ENCODE measurements at regions not wholly inside any gene's neighbourhood (a gene's known extent, or its start where the extent isn't known, plus 50 kb on each side); places are given as distances from the start of the nearest gene placed in this dataset.

DNA sequence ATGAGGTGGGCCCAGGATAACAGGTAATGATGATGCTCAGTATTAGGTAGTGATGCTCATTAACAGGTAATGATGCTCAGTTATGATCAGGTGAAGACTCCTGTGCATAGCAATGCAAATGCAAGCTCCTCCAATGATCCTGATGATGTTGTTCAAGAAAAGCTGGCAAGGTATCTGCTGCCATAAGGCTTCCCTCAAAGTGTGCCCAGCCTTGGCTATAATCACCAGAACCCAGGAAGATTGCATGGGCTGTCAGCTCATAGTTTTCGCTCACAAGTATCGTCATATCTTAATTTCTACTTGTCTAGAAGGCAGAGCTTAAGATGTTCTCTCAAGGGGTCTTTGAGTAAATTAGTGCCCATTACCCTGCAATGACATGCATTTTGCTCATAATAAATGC lies 366.2 kb upstream of the CLNK start:
- Mint-ChIP-seq H3K27me3 (ENCODE audit: low read depth) (no peaks in the 10 kb centered on the region), H3K27ac (no peak overlapping the region), H3K9me3 (no peaks in the 10 kb centered on the region), H3K4me3 (ENCODE audit: low read depth) (no peak overlapping the region), H3K36me3 (ENCODE audit: low read depth) (no peaks in the 10 kb centered on the region), H3K4me1 (ENCODE audit: low read depth) (no peaks in the 10 kb centered on the region)
- intact Hi-C loops (cut with micrococcal nuclease), result no loop called here
- DNase-seq (ENCODE audit: low spot score), result no peak

DNA sequence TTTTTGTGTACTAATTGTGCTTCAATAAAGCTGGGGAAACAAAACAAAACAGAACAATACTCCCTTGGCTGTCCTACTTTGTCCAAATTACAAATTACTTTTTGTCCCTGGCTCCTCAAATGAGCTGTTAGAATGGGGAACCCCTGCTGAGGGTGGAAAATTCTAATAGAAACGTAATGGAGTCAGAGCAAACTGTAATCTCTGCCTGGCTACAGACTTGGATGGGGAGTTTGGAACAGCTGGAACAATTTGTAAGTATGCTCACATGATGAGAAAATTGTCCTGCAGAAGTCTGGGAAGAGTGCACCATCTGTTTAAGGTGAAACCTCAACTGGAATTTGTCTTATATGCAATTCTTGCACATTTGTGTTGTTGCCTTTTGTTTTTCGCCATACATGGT lies 364.4 kb upstream of the CLNK start:
- Mint-ChIP-seq H3K27me3 (ENCODE audit: low read depth) (no peaks in the 10 kb centered on the region), H3K4me1 (ENCODE audit: low read depth) (no peaks in the 10 kb centered on the region), H3K9me3 (no peaks in the 10 kb centered on the region), H3K36me3 (ENCODE audit: low read depth) (no peaks in the 10 kb centered on the region), H3K27ac (no peak overlapping the region), H3K4me3 (ENCODE audit: low read depth) (no peak overlapping the region)
- intact Hi-C loops (cut with micrococcal nuclease), result no loop called here
- no peak for DNase-seq (ENCODE audit: low spot score)

DNA sequence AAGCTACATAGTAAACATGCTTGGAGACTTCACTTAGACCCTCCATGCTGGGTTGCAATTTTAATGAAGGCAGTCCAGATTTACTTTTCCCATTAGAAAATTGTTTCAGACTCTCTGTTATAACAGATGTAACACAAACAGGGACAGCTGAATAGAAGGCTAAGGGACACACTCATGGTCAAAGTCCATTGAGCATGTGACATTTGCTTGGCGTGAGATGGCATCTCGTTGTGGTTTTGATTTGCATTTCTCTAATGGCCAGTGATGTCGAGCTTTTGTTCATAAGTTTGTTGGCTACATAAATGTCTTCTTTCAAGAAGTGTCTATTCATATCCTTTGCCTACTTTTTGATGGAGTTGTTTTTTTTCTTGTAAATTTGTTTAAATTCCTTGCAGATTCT lies 358.2 kb upstream of the CLNK start:
- intact Hi-C loops (cut with micrococcal nuclease), result no loop called here
- Mint-ChIP-seq H3K27ac (no peak overlapping the region), H3K36me3 (ENCODE audit: low read depth) (no peaks in the 10 kb centered on the region), H3K9me3 (no peaks in the 10 kb centered on the region), H3K27me3 (ENCODE audit: low read depth) (no peaks in the 10 kb centered on the region), H3K4me3 (ENCODE audit: low read depth) (no peak overlapping the region), H3K4me1 (ENCODE audit: low read depth) (no peaks in the 10 kb centered on the region)
- DNase-seq (ENCODE audit: low spot score), result no peak

DNA sequence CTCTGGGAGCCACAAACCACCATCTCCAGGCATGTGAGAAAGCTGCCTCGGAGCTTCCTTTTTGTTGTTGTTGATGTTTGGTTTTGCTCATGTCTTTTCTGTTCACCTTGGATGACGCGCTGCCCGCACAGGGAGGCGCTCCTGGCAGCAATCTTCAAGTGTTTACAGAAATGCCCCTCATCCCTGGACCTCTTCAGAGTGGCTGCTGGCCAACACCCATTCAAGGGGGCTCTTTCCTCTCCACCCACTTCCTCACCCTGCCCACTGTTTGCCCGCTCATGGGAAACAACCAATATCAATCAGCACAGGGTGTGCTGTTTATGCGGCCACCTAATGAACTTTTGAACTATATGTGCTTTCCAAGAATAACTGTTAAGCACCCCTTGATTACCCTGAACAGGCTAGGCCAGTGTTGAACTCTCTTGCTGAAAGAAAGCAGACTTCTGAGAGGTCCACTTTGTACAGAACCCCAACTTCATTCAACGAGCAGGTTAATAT lies 355.1 kb upstream of the CLNK start:
- intact Hi-C loops (cut with micrococcal nuclease), result no loop called here
- H3K4me1 Mint-ChIP-seq (ENCODE audit: low read depth), result no peaks in the 10 kb centered on the region

DNA sequence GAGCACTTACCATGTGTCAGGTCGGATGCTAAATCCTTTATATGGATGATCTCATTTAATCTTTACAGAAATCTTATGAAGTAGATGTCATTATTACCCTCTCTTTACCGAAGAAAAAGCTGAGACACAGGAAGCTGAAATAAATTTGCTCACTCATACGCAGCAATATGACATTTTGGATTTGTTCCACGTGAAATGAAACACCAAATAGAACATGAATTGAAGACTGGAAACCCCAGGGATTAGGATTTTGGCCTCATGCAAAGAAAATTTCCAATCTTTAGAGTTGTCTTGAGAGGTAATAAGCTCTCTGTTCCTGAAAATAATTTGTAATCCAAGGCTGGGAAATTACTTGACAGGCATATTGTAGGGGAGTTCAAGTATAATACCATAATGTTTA lies 354.4 kb upstream of the CLNK start:
- no peaks in the 10 kb centered on the region for H3K9me3 Mint-ChIP-seq
- no peaks in the 10 kb centered on the region for H3K36me3 Mint-ChIP-seq (ENCODE audit: low read depth)
- H3K27ac Mint-ChIP-seq, result no peak overlapping the region
- no peaks in the 10 kb centered on the region for H3K27me3 Mint-ChIP-seq (ENCODE audit: low read depth)
- no peaks in the 10 kb centered on the region for H3K4me1 Mint-ChIP-seq (ENCODE audit: low read depth)
- intact Hi-C loops (cut with micrococcal nuclease), result no loop called here
- H3K4me3 Mint-ChIP-seq (ENCODE audit: low read depth), result no peak overlapping the region
- DNase-seq (ENCODE audit: low spot score), result no peak

More for the DNA sequence above, 355.1 kb upstream of the CLNK start:
- no peak overlapping the region for H3K4me3 Mint-ChIP-seq (ENCODE audit: low read depth)
- no peaks in the 10 kb centered on the region for H3K36me3 Mint-ChIP-seq (ENCODE audit: low read depth)
- no peak overlapping the region for H3K27ac Mint-ChIP-seq
- no peak for DNase-seq (ENCODE audit: low spot score)
- H3K9me3 Mint-ChIP-seq, result no peaks in the 10 kb centered on the region
- no peaks in the 10 kb centered on the region for H3K27me3 Mint-ChIP-seq (ENCODE audit: low read depth)

DNA sequence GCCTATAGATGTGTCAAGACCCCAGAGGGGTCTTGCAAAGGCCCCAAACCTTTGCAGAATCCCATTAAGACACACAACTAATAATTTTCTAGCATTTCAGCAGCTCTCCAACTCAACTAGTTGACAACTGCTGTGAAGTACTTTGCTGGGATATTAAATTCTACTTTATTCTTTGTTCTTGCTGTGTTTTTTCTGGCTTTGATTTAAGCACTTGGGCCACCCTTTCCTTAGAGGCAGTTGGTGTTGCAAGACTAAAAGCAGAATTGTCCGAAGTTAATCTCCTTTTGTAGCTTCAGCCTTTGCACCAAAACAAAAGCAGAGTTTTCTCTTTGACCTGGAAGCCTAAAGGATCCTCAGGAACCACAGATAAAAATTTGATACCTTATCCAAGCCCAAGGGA lies 353.1 kb upstream of the CLNK start:
- DNase-seq (ENCODE audit: low spot score), result no peak
- H3K27me3 Mint-ChIP-seq (ENCODE audit: low read depth), result no peaks in the 10 kb centered on the region
- H3K4me1 Mint-ChIP-seq (ENCODE audit: low read depth), result no peaks in the 10 kb centered on the region
- H3K36me3 Mint-ChIP-seq (ENCODE audit: low read depth), result no peaks in the 10 kb centered on the region
- intact Hi-C loops (cut with micrococcal nuclease), result no loop called here
- H3K4me3 Mint-ChIP-seq (ENCODE audit: low read depth), result no peak overlapping the region
- no peak overlapping the region for H3K27ac Mint-ChIP-seq
- no peaks in the 10 kb centered on the region for H3K9me3 Mint-ChIP-seq

DNA sequence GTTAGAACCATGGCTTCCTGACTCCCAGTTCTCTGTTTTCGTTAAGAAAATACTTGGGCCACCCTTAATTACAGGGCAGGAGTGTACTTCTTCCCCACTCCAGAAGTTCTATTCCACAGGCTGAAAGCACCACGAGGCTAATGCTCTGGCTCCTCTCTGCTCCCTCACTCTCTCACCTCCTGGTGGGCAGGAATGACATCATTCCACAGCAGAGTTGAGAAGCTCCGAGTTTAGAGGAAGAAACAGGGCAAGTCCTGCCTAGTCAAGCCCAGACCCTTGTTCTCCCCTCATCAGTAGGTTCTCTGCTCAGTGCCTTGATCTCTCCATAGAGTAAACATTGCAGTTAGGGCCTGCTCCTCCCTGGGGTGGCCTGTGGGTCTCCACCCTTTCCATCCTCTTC lies 343.8 kb upstream of the CLNK start:
- Mint-ChIP-seq H3K4me3 (ENCODE audit: low read depth) (no peak overlapping the region), H3K4me1 (ENCODE audit: low read depth) (no peaks in the 10 kb centered on the region), H3K27ac (no peak overlapping the region), H3K36me3 (ENCODE audit: low read depth) (no peaks in the 10 kb centered on the region), H3K27me3 (ENCODE audit: low read depth) (no peaks in the 10 kb centered on the region), H3K9me3 (peaks cover 4% of the 10 kb centered on the region)
- intact Hi-C loops (cut with micrococcal nuclease), result no loop called here
- no peak for DNase-seq (ENCODE audit: low spot score)

DNA sequence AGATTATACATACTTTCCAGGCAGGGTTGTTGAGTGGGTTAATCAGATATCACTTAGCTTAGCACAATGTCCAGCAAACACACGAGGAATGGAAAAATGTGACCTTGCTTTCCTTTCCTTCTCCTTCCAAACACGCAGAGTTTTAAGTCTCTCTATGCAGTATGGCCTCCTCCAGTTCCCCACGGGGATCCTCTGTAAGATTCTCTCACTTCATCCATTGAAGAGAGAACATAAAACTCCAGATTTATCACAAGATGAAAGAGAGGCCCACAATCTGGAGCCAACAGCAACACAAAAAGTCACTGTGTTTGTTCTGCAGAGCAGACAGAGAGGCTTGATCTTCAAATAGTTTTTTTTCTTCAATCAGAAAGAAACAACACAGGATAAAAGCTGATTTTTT lies 336.8 kb upstream of the CLNK start:
- H3K4me1 Mint-ChIP-seq (ENCODE audit: low read depth), result no peaks in the 10 kb centered on the region
- DNase-seq (ENCODE audit: low spot score), result no peak
- no peaks in the 10 kb centered on the region for H3K9me3 Mint-ChIP-seq
- no peaks in the 10 kb centered on the region for H3K36me3 Mint-ChIP-seq (ENCODE audit: low read depth)
- no peak overlapping the region for H3K27ac Mint-ChIP-seq
- H3K27me3 Mint-ChIP-seq (ENCODE audit: low read depth), result no peaks in the 10 kb centered on the region
- H3K4me3 Mint-ChIP-seq (ENCODE audit: low read depth), result no peak overlapping the region
- intact Hi-C loops (cut with micrococcal nuclease), result no loop called here

DNA sequence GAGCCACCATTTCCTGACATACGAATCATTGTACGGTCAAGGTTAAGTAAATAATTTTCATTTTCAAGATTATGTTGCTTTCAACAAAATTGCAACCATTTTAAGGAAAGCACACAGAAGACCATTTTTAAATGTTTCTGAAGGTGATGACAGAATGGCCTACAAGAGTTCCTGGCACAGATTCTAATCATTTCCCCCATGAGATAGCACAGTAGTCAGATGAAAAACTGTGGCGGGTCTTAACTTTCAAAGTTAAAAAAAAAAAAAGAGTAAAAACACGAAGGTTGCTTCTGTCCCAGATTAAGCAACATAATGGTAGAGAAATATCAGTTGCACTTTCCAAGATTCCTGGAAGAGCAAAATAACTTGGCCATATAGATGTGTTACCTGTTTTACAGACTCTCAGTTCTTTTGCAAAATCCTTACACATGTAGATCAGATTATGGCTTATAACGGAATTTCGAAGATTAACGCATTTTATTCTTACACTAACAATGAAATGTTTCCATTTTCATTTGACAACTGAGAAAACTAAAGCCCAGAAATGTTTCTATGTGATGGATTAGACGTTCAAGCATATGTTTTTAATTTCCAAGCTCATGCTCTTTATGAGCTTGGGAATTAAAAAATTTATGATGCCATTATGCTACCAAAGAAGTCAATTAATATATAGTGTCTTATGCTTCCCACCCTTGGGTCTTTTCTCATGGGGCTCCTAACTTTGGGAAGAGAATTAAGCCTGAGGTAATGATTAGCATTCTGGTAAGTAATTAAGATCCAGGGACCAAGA lies 335.1 kb upstream of the CLNK start:
- intact Hi-C loops (cut with micrococcal nuclease), result no loop called here
- no peaks in the 10 kb centered on the region for H3K9me3 Mint-ChIP-seq
- no peak for DNase-seq (ENCODE audit: low spot score)

DNA sequence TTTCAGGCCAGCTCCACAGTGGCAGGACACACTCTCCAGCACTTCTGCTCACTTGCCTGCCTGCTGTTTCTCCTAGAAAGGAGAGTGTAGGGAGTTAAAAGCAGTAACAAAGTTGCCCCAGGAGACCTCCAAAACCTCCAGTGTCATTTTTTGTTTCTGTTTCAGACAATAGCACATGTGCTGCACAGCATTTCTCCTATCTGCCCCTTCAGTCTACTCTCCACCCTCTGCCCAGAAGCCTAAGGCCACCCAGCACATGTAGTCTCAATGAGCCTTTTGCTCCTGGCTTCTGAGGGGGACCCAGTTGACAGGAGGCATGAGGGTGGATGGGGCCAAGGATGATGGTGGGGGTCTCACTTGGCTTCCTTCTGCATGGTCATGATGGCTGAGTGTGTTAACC lies 329.6 kb upstream of the CLNK start:
- intact Hi-C loops (cut with micrococcal nuclease), result no loop called here
- no peaks in the 10 kb centered on the region for H3K4me1 Mint-ChIP-seq (ENCODE audit: low read depth)
- no peak overlapping the region for H3K4me3 Mint-ChIP-seq (ENCODE audit: low read depth)

More for the DNA sequence above, 335.1 kb upstream of the CLNK start:
- Mint-ChIP-seq H3K4me3 (ENCODE audit: low read depth) (no peak overlapping the region), H3K36me3 (ENCODE audit: low read depth) (no peaks in the 10 kb centered on the region), H3K27me3 (ENCODE audit: low read depth) (no peaks in the 10 kb centered on the region), H3K4me1 (ENCODE audit: low read depth) (no peaks in the 10 kb centered on the region), H3K27ac (no peak overlapping the region)

DNA sequence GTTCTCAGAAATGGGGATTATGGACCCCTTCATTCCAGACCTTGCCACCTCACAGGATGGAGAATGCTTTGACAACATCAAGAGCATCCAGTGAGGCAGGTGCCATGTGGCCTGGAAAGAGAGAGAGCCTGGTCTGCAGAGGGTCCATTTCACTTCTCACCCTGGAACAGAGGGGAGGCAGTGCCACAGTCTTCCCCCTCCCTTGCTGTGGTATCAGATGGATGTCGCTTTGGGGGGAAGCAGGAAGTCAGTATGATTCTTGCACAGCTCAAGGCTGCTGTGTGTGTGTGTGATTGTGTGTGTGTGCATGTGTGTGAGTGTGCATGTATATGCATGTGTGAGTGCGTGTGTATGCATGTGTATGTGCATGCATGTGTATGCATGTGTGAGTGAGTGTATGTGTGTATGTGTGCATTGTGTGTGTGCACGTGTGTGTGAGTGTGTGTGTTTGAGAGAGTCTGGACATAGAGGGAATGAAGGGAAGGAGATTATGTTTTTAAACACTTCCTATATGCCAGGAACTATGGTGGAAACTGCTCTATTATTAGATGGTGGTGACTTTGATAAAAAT lies 328.6 kb upstream of the CLNK start:
- H3K9me3 Mint-ChIP-seq, result no peaks in the 10 kb centered on the region
- no peak for DNase-seq (ENCODE audit: low spot score)
- no peak overlapping the region for H3K27ac Mint-ChIP-seq
- H3K4me3 Mint-ChIP-seq (ENCODE audit: low read depth), result no peak overlapping the region
- intact Hi-C loops (cut with micrococcal nuclease), result no loop called here
- no peaks in the 10 kb centered on the region for H3K4me1 Mint-ChIP-seq (ENCODE audit: low read depth)
- H3K36me3 Mint-ChIP-seq (ENCODE audit: low read depth), result no peaks in the 10 kb centered on the region
- no peaks in the 10 kb centered on the region for H3K27me3 Mint-ChIP-seq (ENCODE audit: low read depth)

More for the DNA sequence above, 329.6 kb upstream of the CLNK start:
- no peaks in the 10 kb centered on the region for H3K27me3 Mint-ChIP-seq (ENCODE audit: low read depth)
- H3K36me3 Mint-ChIP-seq (ENCODE audit: low read depth), result no peaks in the 10 kb centered on the region
- H3K27ac Mint-ChIP-seq, result no peak overlapping the region
- no peaks in the 10 kb centered on the region for H3K9me3 Mint-ChIP-seq
- DNase-seq (ENCODE audit: low spot score), result no peak

DNA sequence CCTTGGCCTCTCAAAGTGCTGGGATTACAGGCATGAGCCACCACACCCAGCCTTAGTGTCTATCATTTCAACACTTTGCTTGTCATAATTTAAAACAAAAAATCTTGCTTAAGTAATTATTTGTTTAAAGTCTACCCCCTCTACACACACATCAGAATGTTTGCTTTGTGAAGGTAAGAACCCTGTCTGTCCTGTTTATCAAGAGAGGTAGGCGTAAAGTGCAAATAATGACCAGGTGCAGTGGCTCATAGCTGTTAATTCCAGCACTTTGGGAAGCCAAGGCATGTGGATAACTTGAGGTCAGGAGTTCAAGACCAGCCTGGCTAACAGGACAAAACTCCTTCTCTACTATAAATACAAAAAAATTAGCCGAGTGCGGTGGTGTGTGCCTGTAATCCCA lies 326.7 kb upstream of the CLNK start:
- no peak for DNase-seq (ENCODE audit: low spot score)
- no peak overlapping the region for H3K4me3 Mint-ChIP-seq (ENCODE audit: low read depth)
- no peaks in the 10 kb centered on the region for H3K4me1 Mint-ChIP-seq (ENCODE audit: low read depth)
- no peaks in the 10 kb centered on the region for H3K9me3 Mint-ChIP-seq
- H3K36me3 Mint-ChIP-seq (ENCODE audit: low read depth), result no peaks in the 10 kb centered on the region
- intact Hi-C loops (cut with micrococcal nuclease), result no loop called here
- H3K27ac Mint-ChIP-seq, result no peak overlapping the region
- H3K27me3 Mint-ChIP-seq (ENCODE audit: low read depth), result no peaks in the 10 kb centered on the region

DNA sequence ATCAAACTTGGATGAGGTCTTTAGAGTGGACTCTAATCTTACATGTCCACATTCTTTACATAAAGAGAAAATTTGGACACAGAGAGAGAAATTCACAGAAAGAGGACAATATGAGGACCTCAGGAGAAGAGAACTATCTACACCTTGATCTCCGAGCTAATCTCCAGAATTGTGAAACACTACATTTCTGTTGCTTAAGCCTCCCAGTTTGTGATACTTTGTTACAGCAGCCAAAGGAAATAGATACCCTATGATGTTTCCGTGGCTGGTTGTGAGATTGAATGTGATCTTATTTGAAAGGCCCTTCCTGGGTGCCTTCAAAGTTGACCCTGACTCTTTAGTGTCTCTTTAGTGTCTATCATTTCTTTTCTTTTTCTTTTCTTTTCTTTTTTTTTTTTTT lies 326.1 kb upstream of the CLNK start:
- intact Hi-C loops (cut with micrococcal nuclease), result no loop called here
- no peaks in the 10 kb centered on the region for H3K9me3 Mint-ChIP-seq
- H3K27me3 Mint-ChIP-seq (ENCODE audit: low read depth), result no peaks in the 10 kb centered on the region
- H3K36me3 Mint-ChIP-seq (ENCODE audit: low read depth), result no peaks in the 10 kb centered on the region
- H3K4me3 Mint-ChIP-seq (ENCODE audit: low read depth), result no peak overlapping the region
- DNase-seq (ENCODE audit: low spot score), result no peak
- no peaks in the 10 kb centered on the region for H3K4me1 Mint-ChIP-seq (ENCODE audit: low read depth)
- H3K27ac Mint-ChIP-seq, result no peak overlapping the region

Measured in activated T-helper 2 cell treated with anti-CD3 and anti-CD28 coated beads, Interferon-gamma antibody, Interleukin-2, Interleukin-4, amounts not matched to agents 10 μg/mL and 5 μg/mL and 100 μg/mL, durations not matched to agents 14 hours and 24 hours and 36 hours (primary cell).